ENCODE measurements at regions not wholly inside any gene's neighbourhood (a gene's known extent, or its start where the extent isn't known, plus 50 kb on each side); places are given as distances from the start of the nearest gene placed in this dataset.
"Not testable (repeated sequence)": the region's sequence is repeated elsewhere in the genome, so short reads cannot be mapped to it uniquely, and the experiment has no call there.

- DNase-seq (ENCODE audit: low read depth in 2 of 2), result no peak
Observed at GRCh38 chr3:18738393-18739098, 313.4 kb upstream of the SATB1 start.

- DNase-seq (ENCODE audit: low read depth in 2 of 2), result no peak
Observed at GRCh38 chr3:18735005-18735404, 309.9 kb upstream of the SATB1 start.

- no peak for DNase-seq (ENCODE audit: low read depth in 2 of 2)
Observed at GRCh38 chr3:18734309-18734708, 309.2 kb upstream of the SATB1 start.

- no peak for DNase-seq (ENCODE audit: low read depth in 2 of 2)
Observed at GRCh38 chr3:18732474-18732873, 307.3 kb upstream of the SATB1 start.

- no peak for DNase-seq (ENCODE audit: low read depth in 2 of 2)
Observed at GRCh38 chr3:18730491-18730890, 305.4 kb upstream of the SATB1 start.

GRCh38 chr3:18729671-18730070 is 304.5 kb upstream of the SATB1 start:
- no peak for DNase-seq (ENCODE audit: low read depth in 2 of 2)

GRCh38 chr3:18725668-18726407 is 300.7 kb upstream of the SATB1 start:
- DNase-seq (ENCODE audit: low read depth in 2 of 2), result no peak

GRCh38 chr3:18724456-18724855 is 299.3 kb upstream of the SATB1 start:
- no peak for DNase-seq (ENCODE audit: low read depth in 2 of 2)

- no peak for DNase-seq (ENCODE audit: low read depth in 2 of 2)
Observed at GRCh38 chr3:18723206-18723810, 298.2 kb upstream of the SATB1 start.

GRCh38 chr3:18720543-18720942 is 295.4 kb upstream of the SATB1 start:
- no peak for DNase-seq (ENCODE audit: low read depth in 2 of 2)

- no peak for DNase-seq (ENCODE audit: low read depth in 2 of 2)
Observed at GRCh38 chr3:18717598-18717997, 292.5 kb upstream of the SATB1 start.

GRCh38 chr3:18716821-18717220 is 291.7 kb upstream of the SATB1 start:
- no peak for DNase-seq (ENCODE audit: low read depth in 2 of 2)

GRCh38 chr3:18716101-18716500 is 291.0 kb upstream of the SATB1 start:
- DNase-seq (ENCODE audit: low read depth in 2 of 2), result no peak

GRCh38 chr3:18715208-18715607 is 290.1 kb upstream of the SATB1 start:
- DNase-seq (ENCODE audit: low read depth in 2 of 2), result no peak

- no peak for DNase-seq (ENCODE audit: low read depth in 2 of 2)
Observed at GRCh38 chr3:18713577-18713951, 288.4 kb upstream of the SATB1 start.

- DNase-seq (ENCODE audit: low read depth in 2 of 2), result no peak
Observed at GRCh38 chr3:18712713-18713576, 287.8 kb upstream of the SATB1 start.

GRCh38 chr3:18704326-18704725 is 279.2 kb upstream of the SATB1 start:
- DNase-seq (ENCODE audit: low read depth in 2 of 2), result no peak

GRCh38 chr3:18703798-18704197 is 278.7 kb upstream of the SATB1 start:
- DNase-seq (ENCODE audit: low read depth in 2 of 2), result no peak

- not testable (repeated sequence) for DNase-seq (ENCODE audit: low read depth in 2 of 2)
Observed at GRCh38 chr3:18693588-18694329, 268.6 kb upstream of the SATB1 start.

- no peak for DNase-seq (ENCODE audit: low read depth in 2 of 2)
Observed at GRCh38 chr3:18687286-18687685, 262.1 kb upstream of the SATB1 start.

GRCh38 chr3:18683900-18684299 is 258.8 kb upstream of the SATB1 start:
- DNase-seq (ENCODE audit: low read depth in 2 of 2), result no peak

Measured in lung microvascular endothelial cell (primary cell).